ENCODE measurements at regions not wholly inside any gene's neighbourhood (a gene's known extent, or its start where the extent isn't known, plus 50 kb on each side); places are given as distances from the start of the nearest gene placed in this dataset.

GRCh38 chr2:147684903-147685302 is 159.9 kb upstream of the ACVR2A start:
- H2AK5ac ChIP-seq (ENCODE audit: insufficient read length, low read length) = no peak overlapping the region
- no peak overlapping the region for H3K9ac ChIP-seq (ENCODE audit: extremely low read depth, insufficient read length, low read length)

More at GRCh38 chr2:147684903-147685302, 159.9 kb upstream of the ACVR2A start:
- H4K20me1 ChIP-seq (ENCODE audit: control insufficient read depth, insufficient read depth, insufficient read length) = no peaks in the 10 kb centered on the region
- no peak overlapping the region for H3K23ac ChIP-seq (ENCODE audit: insufficient read length, low read depth, low read length)
- H3K27ac ChIP-seq (ENCODE audit: insufficient read length, low read depth, low read length) = no peak overlapping the region
- H3K18ac ChIP-seq (ENCODE audit: insufficient read length, low read depth, low read length) = no peak overlapping the region
- no peak for DNase-seq
- H3K27me3 Mint-ChIP-seq (ENCODE audit: low read depth) = peaks cover 2% of the 10 kb centered on the region; the same call in 1 of the 2 replicates
- no peaks in the 10 kb centered on the region for H3K23me2 ChIP-seq (ENCODE audit: insufficient read length, low read depth, low read length, poor library complexity, severe bottlenecking)
- H2BK5ac ChIP-seq (ENCODE audit: insufficient read length, low read length) = no peak overlapping the region
- H3K27me3 ChIP-seq (ENCODE audit: insufficient read depth, low read length) = no peaks in the 10 kb centered on the region
- peaks cover 13 to 20% of the 10 kb centered on the region in 2 experiments; a peak in 4 of 5 replicates for H3K9me3 Mint-ChIP-seq
- H4K91ac ChIP-seq (ENCODE audit: insufficient read length, low read depth, low read length) = no peak overlapping the region
- H3K4me1 Mint-ChIP-seq = peaks cover 15 to 20% of the 10 kb centered on the region in 2 experiments
- no peak overlapping the region for H2BK20ac ChIP-seq (ENCODE audit: low read depth, low read length, poor library complexity, severe bottlenecking)
- no peak overlapping the region for H3K4me2 ChIP-seq (ENCODE audit: insufficient read depth, insufficient read length, low read length)
- TF ChIP-seq, protein P1, sequence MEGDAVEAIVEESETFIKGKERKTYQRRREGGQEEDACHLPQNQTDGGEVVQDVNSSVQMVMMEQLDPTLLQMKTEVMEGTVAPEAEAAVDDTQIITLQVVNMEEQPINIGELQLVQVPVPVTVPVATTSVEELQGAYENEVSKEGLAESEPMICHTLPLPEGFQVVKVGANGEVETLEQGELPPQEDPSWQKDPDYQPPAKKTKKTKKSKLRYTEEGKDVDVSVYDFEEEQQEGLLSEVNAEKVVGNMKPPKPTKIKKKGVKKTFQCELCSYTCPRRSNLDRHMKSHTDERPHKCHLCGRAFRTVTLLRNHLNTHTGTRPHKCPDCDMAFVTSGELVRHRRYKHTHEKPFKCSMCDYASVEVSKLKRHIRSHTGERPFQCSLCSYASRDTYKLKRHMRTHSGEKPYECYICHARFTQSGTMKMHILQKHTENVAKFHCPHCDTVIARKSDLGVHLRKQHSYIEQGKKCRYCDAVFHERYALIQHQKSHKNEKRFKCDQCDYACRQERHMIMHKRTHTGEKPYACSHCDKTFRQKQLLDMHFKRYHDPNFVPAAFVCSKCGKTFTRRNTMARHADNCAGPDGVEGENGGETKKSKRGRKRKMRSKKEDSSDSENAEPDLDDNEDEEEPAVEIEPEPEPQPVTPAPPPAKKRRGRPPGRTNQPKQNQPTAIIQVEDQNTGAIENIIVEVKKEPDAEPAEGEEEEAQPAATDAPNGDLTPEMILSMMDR (conservative IDR thresholded peaks at IDR 0.05) = no peak
- WGBS (ENCODE audit: extremely low coverage, insufficient read length, low lambda C conversion rate) = no CpG with 5 or more reads among the region's 4 CpGs
- H2BK120ac ChIP-seq (ENCODE audit: low read depth, low read length, poor library complexity, severe bottlenecking) = no peak overlapping the region
- no peaks in the 10 kb centered on the region for H3K4me1 ChIP-seq (ENCODE audit: insufficient read depth, low read length)
- H4K5ac ChIP-seq (ENCODE audit: insufficient read length, low read depth, low read length) = no peak overlapping the region
- H3K4ac ChIP-seq (ENCODE audit: low read depth, low read length) = no peak overlapping the region
- H3K4me3 Mint-ChIP-seq = no peak overlapping the region
- no peak overlapping the region for H3K14ac ChIP-seq (ENCODE audit: insufficient read depth, low read length)
- H2BK15ac ChIP-seq (ENCODE audit: low read depth, low read length) = no peak overlapping the region
- no peak overlapping the region; a peak in 1 of 7 replicates for H3K27ac Mint-ChIP-seq
- peaks cover 5% of the 10 kb centered on the region for H3K9me3 ChIP-seq (ENCODE audit: control insufficient read depth, low read depth, low read length)
- H2BK12ac ChIP-seq (ENCODE audit: insufficient read length, low read depth, low read length) = no peak overlapping the region
- no peak overlapping the region for H4K8ac ChIP-seq (replicated peaks; ENCODE audit: insufficient read length, low read depth, low read length)
- no peaks in the 10 kb centered on the region for H3K79me1 ChIP-seq (ENCODE audit: insufficient read depth, low read depth, low read length, poor library complexity, severe bottlenecking)
- no peak overlapping the region for H2AFZ ChIP-seq (ENCODE audit: low read length)
- no peak overlapping the region for H3K56ac ChIP-seq (ENCODE audit: insufficient read length, low read depth, low read length)
- no peak overlapping the region for H3T11ph ChIP-seq (ENCODE audit: low read length)
- no peaks in the 10 kb centered on the region for H3K79me2 ChIP-seq (ENCODE audit: insufficient read depth, low read length)
- H3K36me3 Mint-ChIP-seq (ENCODE audit: insufficient read depth in 1 of 3, low read depth in 3 of 3) = peaks cover 9 to 22% (median 9%) of the 10 kb centered on the region in 3 experiments; a peak in 6 of 7 replicates
